ENCODE measurements at regions not wholly inside any gene's neighbourhood (a gene's known extent, or its start where the extent isn't known, plus 50 kb on each side); places are given as distances from the start of the nearest gene placed in this dataset.

DNA sequence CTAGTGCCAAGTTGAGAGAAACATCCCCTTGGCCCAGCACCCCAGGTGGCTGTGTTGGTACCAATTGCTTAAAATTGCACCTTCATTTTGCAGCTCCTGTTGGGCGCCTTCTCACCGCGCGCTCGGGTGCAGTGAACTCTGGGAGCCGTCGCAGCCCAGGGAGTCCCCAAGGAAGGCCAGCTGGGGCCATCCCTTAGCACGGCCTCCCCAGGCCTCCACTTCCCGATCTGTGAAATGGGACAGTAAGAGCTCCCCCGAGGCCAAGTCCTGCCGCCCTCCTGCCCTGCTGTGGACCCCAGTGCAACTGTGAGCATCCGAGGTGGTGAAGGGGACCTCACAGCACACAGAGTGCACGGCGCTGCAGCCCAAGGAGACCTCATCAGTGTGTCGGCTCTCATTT is 1234.1 kb downstream of the BRD1 start:
- H3K9me3 ChIP-seq (ENCODE audit: low read depth, low read length), result no peaks in the 10 kb centered on the region
- no peaks in the 10 kb centered on the region for H3K27me3 ChIP-seq (ENCODE audit: insufficient read depth, low read length)
- no peaks in the 10 kb centered on the region for H3K4me1 ChIP-seq (ENCODE audit: insufficient read depth, low read length)
- no peak overlapping the region for H3K4me3 ChIP-seq (ENCODE audit: low read length)

DNA sequence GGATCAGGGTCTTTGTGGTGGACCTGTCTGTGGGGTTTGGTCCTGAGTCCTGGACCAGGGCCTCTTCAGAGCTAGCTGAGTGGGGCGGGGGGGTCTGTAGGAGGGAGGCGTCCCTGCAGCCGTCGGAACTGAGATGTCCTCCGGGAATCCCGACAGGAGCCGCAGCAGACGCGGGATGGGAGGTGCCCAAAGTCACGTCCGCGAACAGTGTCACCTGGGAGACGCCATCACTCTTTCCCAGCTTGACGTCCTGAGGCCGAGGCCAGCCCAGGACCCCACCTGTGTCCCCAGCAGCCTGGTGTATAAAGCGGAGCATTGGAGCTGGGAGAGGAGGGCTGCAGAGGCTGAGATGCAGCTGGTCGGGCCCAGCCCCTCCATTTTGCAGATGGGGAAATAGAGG is 1234.7 kb downstream of the BRD1 start:
- Histone ChIP-seq H3K9me3 (ENCODE audit: low read depth, low read length) (no peaks in the 10 kb centered on the region), H3K4me3 (ENCODE audit: low read length) (no peak overlapping the region), H3K27me3 (ENCODE audit: insufficient read depth, low read length) (no peaks in the 10 kb centered on the region), H3K4me1 (ENCODE audit: insufficient read depth, low read length) (no peaks in the 10 kb centered on the region)

DNA sequence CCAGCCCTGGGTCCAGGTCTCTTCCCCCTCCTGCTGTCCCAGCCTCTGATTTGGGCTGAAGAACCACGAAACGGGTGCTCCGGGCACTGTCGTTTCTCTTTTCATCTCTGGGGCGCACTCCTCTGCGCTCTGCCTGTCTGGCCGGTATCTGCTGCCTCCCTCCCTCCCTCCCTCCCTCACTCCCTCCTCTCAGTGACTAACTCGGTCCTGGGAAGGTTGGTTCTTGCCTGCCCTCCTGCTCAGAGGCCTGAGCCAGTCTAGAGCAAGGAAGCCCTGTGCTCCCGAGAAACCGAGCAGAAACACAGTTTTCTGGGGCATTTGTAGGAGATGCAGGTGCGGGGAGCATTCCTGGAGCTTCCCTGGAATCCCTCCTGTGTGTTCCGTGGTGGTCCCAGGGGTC is 1235.2 kb downstream of the BRD1 start:
- Histone ChIP-seq H3K27me3 (ENCODE audit: insufficient read depth, low read length) (no peaks in the 10 kb centered on the region), H3K4me1 (ENCODE audit: insufficient read depth, low read length) (no peaks in the 10 kb centered on the region), H3K9me3 (ENCODE audit: low read depth, low read length) (no peaks in the 10 kb centered on the region), H3K4me3 (ENCODE audit: low read length) (no peak overlapping the region)

DNA sequence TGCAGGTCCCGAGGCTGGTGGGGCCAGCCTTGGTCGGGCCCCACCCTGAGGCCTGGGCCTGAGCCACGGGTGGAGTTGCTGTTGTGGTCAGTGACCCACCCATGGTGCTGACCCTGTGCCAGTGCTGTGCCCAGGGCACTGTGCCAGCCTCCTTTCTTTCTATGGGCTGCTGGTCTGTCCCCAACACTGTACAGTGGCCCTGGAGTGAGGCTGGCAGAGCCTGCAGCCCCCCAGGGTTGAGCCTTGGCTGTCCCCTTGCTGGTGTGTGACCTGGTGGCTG is 1235.7 kb downstream of the BRD1 start:
- no peaks in the 10 kb centered on the region for H3K4me1 ChIP-seq (ENCODE audit: insufficient read depth, low read length)
- H3K27me3 ChIP-seq (ENCODE audit: insufficient read depth, low read length), result no peaks in the 10 kb centered on the region
- H3K4me3 ChIP-seq (ENCODE audit: low read length), result no peak overlapping the region
- no peaks in the 10 kb centered on the region for H3K9me3 ChIP-seq (ENCODE audit: low read depth, low read length)

DNA sequence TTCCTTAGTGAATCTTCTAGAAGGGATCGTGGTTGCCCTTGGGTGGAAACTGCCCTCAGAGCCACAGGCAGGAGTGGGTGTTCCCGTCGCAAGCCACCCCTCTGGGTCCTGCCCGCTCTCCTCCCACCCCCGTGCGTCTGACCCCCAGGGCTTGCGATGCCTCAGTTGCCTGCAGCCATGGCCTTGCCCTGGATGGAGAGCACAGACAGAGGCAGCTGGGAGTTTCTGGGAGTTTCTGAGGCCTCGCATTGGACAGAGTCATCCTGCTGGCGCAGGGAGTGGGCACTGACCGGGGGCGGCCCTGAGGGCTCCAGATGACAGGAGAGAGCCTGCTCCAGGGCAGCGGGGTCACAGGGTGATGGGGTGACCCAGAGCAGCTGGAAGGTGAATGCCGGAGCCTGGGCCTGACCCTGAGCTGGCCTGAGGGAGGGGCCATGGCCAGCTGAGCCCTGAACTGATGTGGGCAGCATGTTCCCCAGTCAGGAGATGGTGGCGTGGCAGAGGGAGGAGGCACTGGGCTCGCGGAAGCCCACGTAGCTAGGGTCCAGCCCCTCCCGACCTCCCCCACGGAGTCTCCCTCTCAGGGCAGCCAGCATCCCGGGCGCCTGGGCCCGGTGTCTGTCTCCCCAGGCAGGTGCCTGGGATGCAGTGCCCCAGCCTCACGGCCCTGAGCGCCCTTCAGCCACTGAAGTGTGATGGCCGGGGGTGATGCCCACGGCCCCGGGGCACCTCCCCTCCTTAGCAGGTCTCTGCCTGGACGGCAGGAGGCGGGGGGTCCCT is 1236.2 kb downstream of the BRD1 start:
- Histone ChIP-seq H3K4me1 (ENCODE audit: insufficient read depth, low read length) (no peaks in the 10 kb centered on the region), H3K27me3 (ENCODE audit: insufficient read depth, low read length) (no peaks in the 10 kb centered on the region), H3K4me3 (ENCODE audit: low read length) (no peak overlapping the region), H3K9me3 (ENCODE audit: low read depth, low read length) (no peaks in the 10 kb centered on the region)

DNA sequence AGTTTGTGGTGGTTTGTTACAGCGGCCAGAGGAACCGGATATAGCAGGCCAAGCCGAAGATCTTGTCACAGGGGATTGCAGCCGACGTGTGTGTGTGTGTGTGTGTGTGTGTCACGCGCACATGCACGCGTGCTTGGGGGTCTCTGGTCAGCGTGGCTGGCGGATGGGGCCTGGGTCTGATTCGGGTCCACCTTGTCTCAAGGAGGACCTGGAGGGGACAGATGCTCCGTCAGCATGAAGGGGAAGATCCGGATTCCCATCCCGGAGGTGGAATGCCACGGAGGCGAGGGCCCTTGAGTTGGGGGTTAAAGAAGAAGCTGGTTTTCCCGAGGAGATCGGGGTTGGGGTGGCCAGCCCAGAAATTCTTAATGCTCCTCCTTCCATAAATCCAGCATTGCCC is 1237.8 kb downstream of the BRD1 start:
- no peaks in the 10 kb centered on the region for H3K4me1 ChIP-seq (ENCODE audit: insufficient read depth, low read length)
- H3K9me3 ChIP-seq (ENCODE audit: low read depth, low read length), result no peaks in the 10 kb centered on the region
- H3K27me3 ChIP-seq (ENCODE audit: insufficient read depth, low read length), result no peaks in the 10 kb centered on the region
- H3K4me3 ChIP-seq (ENCODE audit: low read length), result no peak overlapping the region

DNA sequence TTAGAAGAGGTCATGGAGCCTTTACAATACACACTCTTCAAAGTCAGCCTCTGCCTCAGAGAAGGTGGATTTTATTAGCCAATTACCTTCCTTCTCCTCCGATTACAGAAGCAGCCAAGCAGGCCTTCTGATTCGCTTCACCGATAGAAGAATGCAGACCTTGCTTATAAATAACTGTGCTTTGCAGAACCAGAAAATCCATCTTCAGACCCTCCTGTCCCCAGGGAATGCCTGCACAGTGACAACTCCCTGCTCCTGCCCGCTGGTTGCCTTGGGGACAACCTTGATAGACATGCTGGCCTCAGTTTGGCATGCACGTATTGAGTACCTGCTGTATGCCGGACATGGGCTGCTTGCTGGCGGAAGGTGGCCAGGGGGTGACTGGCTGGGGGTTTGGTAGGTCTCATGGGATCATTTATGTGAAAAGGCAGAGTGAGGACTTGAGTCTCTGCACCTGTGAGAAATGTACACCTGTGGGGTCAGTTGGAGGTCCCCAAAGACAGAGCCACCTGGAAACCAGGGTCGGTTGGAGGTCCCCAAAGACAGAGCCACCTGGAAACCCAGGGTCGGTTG is 1238.7 kb downstream of the BRD1 start:
- no peaks in the 10 kb centered on the region for H3K27me3 ChIP-seq (ENCODE audit: insufficient read depth, low read length)

DNA sequence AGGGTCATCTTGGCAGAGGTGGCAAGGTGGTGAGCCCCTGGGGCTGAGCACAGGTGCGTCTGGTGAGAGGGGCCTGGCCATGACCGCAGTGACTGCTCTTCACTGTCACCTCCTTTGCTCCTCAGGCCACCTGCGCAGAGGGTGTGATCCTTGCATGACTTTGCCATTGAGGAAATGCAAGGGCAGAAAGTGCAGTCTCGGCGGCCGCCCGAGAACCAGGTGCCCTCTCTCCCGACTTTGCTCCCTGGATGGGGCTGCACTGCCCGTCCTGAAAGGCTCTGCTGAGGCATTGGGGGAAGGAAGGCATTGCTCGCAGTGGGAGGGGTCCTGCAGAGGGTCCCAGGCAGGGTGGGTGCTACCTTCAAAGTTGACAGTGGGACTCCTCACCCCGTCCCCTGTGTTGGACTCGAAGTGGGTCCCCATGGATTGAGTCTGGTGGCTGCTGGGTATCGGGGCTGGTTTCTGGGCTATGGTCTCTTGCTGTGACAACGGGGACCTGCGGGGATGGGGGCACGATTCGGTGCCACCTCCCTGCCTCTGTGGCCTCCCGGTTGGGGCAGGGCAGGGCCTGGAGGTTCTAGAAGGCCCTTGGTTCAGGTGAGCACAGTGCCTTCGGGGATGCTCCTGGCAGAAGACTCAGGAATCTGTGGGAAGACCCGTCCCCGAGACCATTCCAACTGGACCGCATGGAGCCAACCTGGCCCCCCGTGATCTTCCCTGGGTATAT is 1239.4 kb downstream of the BRD1 start:
- Histone ChIP-seq H3K4me1 (ENCODE audit: insufficient read depth, low read length) (no peaks in the 10 kb centered on the region), H3K27me3 (ENCODE audit: insufficient read depth, low read length) (no peaks in the 10 kb centered on the region), H3K9me3 (ENCODE audit: low read depth, low read length) (no peaks in the 10 kb centered on the region), H3K4me3 (ENCODE audit: low read length) (no peak overlapping the region)

More for the DNA sequence above, 1238.7 kb downstream of the BRD1 start:
- H3K4me1 ChIP-seq (ENCODE audit: insufficient read depth, low read length), result no peaks in the 10 kb centered on the region
- no peak overlapping the region for H3K4me3 ChIP-seq (ENCODE audit: low read length)
- no peaks in the 10 kb centered on the region for H3K9me3 ChIP-seq (ENCODE audit: low read depth, low read length)

DNA sequence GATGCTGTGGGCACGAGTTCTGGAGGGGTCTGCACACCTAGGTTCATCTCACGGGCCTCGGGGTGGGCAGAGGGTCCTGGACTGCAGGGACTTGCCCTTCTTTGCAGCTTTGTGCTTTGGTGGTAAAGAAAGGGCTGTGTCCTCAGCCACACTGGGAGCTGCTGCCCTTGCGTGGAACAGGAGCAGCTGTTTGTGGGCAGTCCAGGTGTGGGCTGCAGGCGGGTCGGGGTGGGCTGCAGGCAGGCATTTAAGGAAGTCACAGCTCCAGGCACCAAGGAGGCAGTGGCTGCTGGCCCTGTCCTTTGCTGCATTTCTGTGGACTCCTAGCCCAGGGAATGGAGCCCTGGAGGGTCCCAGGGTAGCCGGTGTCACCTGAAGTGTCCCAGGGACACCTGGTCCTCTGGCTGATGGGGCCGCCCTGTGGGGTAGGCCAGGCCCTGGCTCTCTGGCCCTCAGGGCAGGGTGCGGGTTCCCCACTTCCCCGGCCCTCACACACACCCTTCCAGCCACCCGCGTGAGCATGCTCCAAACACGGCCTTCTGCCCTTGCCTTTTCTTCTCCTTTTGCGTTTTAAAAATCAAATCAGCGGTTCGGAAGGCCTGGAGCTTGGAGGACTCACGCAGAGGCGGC is 1240.3 kb downstream of the BRD1 start:
- Histone ChIP-seq H3K4me3 (ENCODE audit: low read length) (no peak overlapping the region), H3K4me1 (ENCODE audit: insufficient read depth, low read length) (no peaks in the 10 kb centered on the region), H3K9me3 (ENCODE audit: low read depth, low read length) (no peaks in the 10 kb centered on the region), H3K27me3 (ENCODE audit: insufficient read depth, low read length) (no peaks in the 10 kb centered on the region)

DNA sequence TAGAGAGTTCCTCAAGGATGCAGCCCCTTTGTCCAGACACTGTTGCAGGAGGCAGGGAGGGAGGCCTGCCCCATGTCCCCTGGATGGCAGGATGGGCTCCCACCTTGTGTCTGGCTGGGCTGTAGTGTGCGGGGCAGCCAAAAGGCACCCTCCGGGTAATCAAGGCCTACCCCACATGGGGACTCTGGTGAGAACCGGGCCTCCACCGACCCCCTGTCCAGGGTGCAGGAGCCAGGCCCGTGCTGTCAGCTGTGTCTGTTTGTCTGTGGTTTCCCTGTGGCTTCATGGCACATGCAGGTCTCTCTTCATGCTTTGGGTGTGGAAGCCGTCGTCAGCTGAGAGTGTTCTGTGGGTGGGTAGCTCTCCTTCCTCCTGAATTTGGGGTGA is 1240.9 kb downstream of the BRD1 start:
- Histone ChIP-seq H3K4me1 (ENCODE audit: insufficient read depth, low read length) (no peaks in the 10 kb centered on the region), H3K27me3 (ENCODE audit: insufficient read depth, low read length) (no peaks in the 10 kb centered on the region), H3K9me3 (ENCODE audit: low read depth, low read length) (no peaks in the 10 kb centered on the region), H3K4me3 (ENCODE audit: low read length) (no peak overlapping the region)

DNA sequence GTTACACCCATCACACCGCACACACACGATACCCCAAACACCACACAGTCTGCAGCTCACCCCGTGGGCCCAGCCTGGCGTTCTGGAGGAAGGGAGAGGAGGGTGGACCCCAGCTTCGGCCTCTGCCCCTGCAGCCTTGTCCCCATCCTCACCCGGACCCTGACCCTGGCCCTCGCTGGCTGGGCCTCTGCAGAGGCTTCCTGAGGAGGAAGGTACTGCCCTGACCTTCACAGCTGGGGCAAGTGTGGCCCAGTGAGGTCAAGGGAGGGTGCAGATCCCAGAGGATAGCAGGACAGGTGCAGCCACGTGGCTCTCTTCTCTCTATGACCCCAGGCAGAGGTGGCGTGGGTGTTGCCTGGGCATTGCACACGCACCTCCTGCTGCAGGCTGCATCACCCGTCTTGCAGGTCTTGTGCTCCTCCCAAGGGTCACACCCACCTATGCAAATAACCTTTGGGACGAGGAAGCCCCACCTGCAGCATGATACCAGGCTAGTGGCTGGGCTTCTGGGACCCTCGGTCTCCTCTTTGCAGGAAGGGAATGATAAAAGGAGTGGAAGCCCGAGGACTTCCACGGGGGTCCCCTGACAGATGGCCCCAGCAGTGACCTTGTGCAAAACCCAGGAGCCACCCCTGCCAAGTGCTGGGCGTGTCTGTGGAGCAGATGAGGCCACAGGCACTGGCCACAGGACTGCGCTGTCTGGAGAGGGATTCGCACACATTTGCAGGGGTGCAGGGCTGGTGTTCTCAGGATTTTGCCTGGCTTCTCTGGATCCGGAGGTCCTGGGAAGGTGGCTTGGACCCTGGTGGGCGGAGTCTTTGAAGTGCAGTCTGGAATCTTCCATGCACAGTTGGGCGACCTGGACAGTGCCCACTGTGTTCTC is 1241.5 kb downstream of the BRD1 start:
- no peak overlapping the region for H3K4me3 ChIP-seq (ENCODE audit: low read length)
- H3K4me1 ChIP-seq (ENCODE audit: insufficient read depth, low read length), result no peaks in the 10 kb centered on the region
- H3K9me3 ChIP-seq (ENCODE audit: low read depth, low read length), result no peaks in the 10 kb centered on the region
- H3K27me3 ChIP-seq (ENCODE audit: insufficient read depth, low read length), result no peaks in the 10 kb centered on the region

DNA sequence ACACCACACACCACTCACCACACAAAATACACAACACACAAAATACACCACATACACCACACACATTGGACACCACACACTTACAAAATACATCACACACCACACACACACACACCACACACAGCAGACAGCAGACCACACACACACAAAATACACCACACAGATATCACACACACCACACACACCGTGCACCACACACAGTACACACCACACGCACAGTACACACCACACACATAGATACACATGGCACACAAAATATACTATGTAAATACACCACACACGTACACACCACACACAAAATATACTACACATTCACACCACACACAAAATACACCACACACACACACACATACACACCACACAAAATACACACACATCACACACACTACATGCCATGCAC is 1243.5 kb downstream of the BRD1 start:
- H3K4me1 ChIP-seq (ENCODE audit: insufficient read depth, low read length), result no peaks in the 10 kb centered on the region
- no peaks in the 10 kb centered on the region for H3K9me3 ChIP-seq (ENCODE audit: low read depth, low read length)
- no peaks in the 10 kb centered on the region for H3K27me3 ChIP-seq (ENCODE audit: insufficient read depth, low read length)
- H3K4me3 ChIP-seq (ENCODE audit: low read length), result no peak overlapping the region

DNA sequence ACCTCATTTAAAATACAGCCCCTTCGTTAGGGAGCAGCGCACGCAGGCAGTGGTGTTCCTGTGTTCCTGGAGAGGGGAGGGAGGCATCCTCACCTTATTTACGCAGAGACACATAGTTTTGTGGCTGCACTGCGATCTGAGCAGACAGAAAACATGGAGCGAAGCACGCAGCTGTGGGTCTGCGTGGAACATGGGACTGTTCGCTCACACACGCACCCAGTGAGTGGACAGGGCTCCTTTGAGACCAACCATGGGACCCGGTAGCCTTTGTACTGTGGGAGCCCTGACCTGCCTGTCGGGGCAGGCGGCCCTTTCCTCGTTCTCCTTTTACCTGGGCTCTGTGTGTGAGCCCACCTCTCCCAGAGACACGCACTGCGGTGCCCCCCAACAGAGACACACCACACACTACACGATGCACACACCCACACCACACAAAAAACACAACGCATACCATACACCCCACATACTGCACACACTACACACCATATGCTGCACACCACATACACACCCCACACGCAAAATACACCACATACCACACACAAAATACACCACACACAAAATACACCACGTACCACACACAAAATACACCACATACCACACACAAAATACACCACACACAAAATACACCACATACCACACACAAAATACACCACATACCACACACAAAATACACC is 1245.7 kb downstream of the BRD1 start:
- Histone ChIP-seq H3K4me3 (ENCODE audit: low read length) (no peak overlapping the region), H3K4me1 (ENCODE audit: insufficient read depth, low read length) (no peaks in the 10 kb centered on the region), H3K9me3 (ENCODE audit: low read depth, low read length) (no peaks in the 10 kb centered on the region), H3K27me3 (ENCODE audit: insufficient read depth, low read length) (no peaks in the 10 kb centered on the region)

DNA sequence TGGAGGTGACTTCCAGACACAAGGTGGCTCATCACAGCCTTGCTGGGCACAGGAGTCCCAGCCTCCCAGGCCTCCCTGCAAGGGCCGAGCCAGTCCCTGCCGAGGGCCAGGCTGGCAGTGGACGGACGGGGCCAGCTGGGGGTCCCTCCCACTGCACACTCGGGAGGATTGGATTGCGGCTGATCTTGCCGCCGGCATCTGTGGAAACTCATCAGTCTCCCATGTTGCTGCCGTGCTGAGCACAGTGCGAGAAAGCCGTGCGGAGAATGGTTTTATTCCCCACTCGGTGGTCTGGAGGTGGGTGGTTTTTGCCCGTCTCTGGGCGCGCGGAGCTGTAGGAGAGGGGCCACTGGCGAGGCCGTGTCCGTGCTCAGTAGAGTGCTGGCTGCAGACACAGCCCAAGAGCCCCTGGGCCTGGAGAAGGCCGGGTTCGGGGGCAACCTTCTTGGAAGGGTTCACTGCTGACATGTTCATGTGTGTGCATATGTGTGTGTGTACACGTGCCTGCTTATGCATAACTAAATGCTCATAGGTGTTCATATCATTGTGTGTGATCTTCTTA is 1246.4 kb downstream of the BRD1 start:
- no peak overlapping the region for H3K4me3 ChIP-seq (ENCODE audit: low read length)
- no peaks in the 10 kb centered on the region for H3K4me1 ChIP-seq (ENCODE audit: insufficient read depth, low read length)
- H3K27me3 ChIP-seq (ENCODE audit: insufficient read depth, low read length), result no peaks in the 10 kb centered on the region
- no peaks in the 10 kb centered on the region for H3K9me3 ChIP-seq (ENCODE audit: low read depth, low read length)

Data from mononuclear cell (primary cell).